NCI-H146 (cell line): ENCODE measurements at regions not wholly inside any gene's neighbourhood (a gene's known extent, or its start where the extent isn't known, plus 50 kb on each side); places are given as distances from the start of the nearest gene placed in this dataset.
"Not testable (repeated sequence)": the region's sequence is repeated elsewhere in the genome, so short reads cannot be mapped to it uniquely, and the experiment has no call there.

Source experiments
- DNase-seq: peaks from one replicate; lab custom pipeline; 2025; lab: John Stamatoyannopoulos, UW

GRCh38 chr1:120941066-120941465 is 51.5 kb downstream of the PPIAL4A start:
- not testable (repeated sequence) for DNase-seq

- not testable (repeated sequence) for DNase-seq
Observed at GRCh38 chr1:120941836-120942217, 52.3 kb downstream of the PPIAL4A start.

GRCh38 chr1:120942218-120942944 is 52.8 kb downstream of the PPIAL4A start:
- DNase-seq = not testable (repeated sequence)

- not testable (repeated sequence) for DNase-seq
Observed at GRCh38 chr1:120942945-120943319, 53.4 kb downstream of the PPIAL4A start.

- not testable (repeated sequence) for DNase-seq
Observed at GRCh38 chr1:120944691-120945090, 55.1 kb downstream of the PPIAL4A start.

GRCh38 chr1:120945122-120945521 is 55.6 kb downstream of the PPIAL4A start:
- not testable (repeated sequence) for DNase-seq

GRCh38 chr1:120947114-120947513 is 57.5 kb downstream of the PPIAL4A start:
- not testable (repeated sequence) for DNase-seq

- DNase-seq = not testable (repeated sequence)
Observed at GRCh38 chr1:120949724-120950123, 60.2 kb downstream of the PPIAL4A start.

- not testable (repeated sequence) for DNase-seq
Observed at GRCh38 chr1:120950633-120951032, 61.1 kb downstream of the PPIAL4A start.

- not testable (repeated sequence) for DNase-seq
Observed at GRCh38 chr1:120951100-120951499, 61.5 kb downstream of the PPIAL4A start.

GRCh38 chr1:120952207-120952870 is 62.8 kb downstream of the PPIAL4A start:
- not testable (repeated sequence) for DNase-seq

GRCh38 chr1:120952871-120953265 is 63.3 kb downstream of the PPIAL4A start:
- not testable (repeated sequence) for DNase-seq

- DNase-seq = no peak
Observed at GRCh38 chr1:120954736-120955135, 65.2 kb downstream of the PPIAL4A start.

GRCh38 chr1:120955961-120956360 is 66.4 kb downstream of the PPIAL4A start:
- DNase-seq = not testable (repeated sequence)

GRCh38 chr1:120966018-120966417 is 76.4 kb downstream of the PPIAL4A start:
- not testable (repeated sequence) for DNase-seq

- not testable (repeated sequence) for DNase-seq
Observed at GRCh38 chr1:120972863-120973262, 83.3 kb downstream of the PPIAL4A start.

GRCh38 chr1:120973836-120974235 is 84.3 kb downstream of the PPIAL4A start:
- DNase-seq = not testable (repeated sequence)

GRCh38 chr1:120977279-120977678 is 87.7 kb downstream of the PPIAL4A start:
- DNase-seq = not testable (repeated sequence)

- DNase-seq = not testable (repeated sequence)
Observed at GRCh38 chr1:120981489-120982094, 92.0 kb downstream of the PPIAL4A start.

GRCh38 chr1:120994614-120995013 is 105.0 kb downstream of the PPIAL4A start:
- DNase-seq = not testable (repeated sequence)

GRCh38 chr1:120995025-120995424 is 105.5 kb downstream of the PPIAL4A start:
- not testable (repeated sequence) for DNase-seq

- not testable (repeated sequence) for DNase-seq
Observed at GRCh38 chr1:121001090-121001726, 111.6 kb downstream of the PPIAL4A start.
